LoVo (cell line): ENCODE measurements at regions not wholly inside any gene's neighbourhood (a gene's known extent, or its start where the extent isn't known, plus 50 kb on each side); places are given as distances from the start of the nearest gene placed in this dataset.
"Not testable (repeated sequence)": the region's sequence is repeated elsewhere in the genome, so short reads cannot be mapped to it uniquely, and the experiment has no call there.

Experiments used
- DNase-seq: peaks from one replicate; pipeline ENCODE4 v3.0.0-alpha.2; 2016; ENCODE audit warnings: low spot score

GRCh38 chr18:26650310-26651268 is 102.2 kb upstream of the KCTD1 start:
- no peak for DNase-seq

- no peak for DNase-seq
Measured at GRCh38 chr18:26649193-26649543, 100.8 kb upstream of the KCTD1 start.

GRCh38 chr18:26648509-26649192 is 100.3 kb upstream of the KCTD1 start:
- DNase-seq, result no peak

- no peak for DNase-seq
Measured at GRCh38 chr18:26646901-26647300, 98.5 kb upstream of the KCTD1 start.

- no peak for DNase-seq
Measured at GRCh38 chr18:26642440-26643348, 94.3 kb upstream of the KCTD1 start.

- DNase-seq, result no peak
Measured at GRCh38 chr18:26640541-26640940, 92.2 kb upstream of the KCTD1 start.

- no peak for DNase-seq
Measured at GRCh38 chr18:26639149-26639548, 90.8 kb upstream of the KCTD1 start.

GRCh38 chr18:26637983-26638382 is 89.6 kb upstream of the KCTD1 start:
- DNase-seq, result no peak

GRCh38 chr18:26637324-26637723 is 89.0 kb upstream of the KCTD1 start:
- no peak for DNase-seq

- no peak for DNase-seq
Measured at GRCh38 chr18:26635466-26635865, 87.1 kb upstream of the KCTD1 start.

GRCh38 chr18:26634631-26635030 is 86.3 kb upstream of the KCTD1 start:
- no peak for DNase-seq

- DNase-seq, result no peak
Measured at GRCh38 chr18:26631135-26631534, 82.8 kb upstream of the KCTD1 start.

- DNase-seq, result no peak
Measured at GRCh38 chr18:26630596-26630995, 82.2 kb upstream of the KCTD1 start.

- no peak for DNase-seq
Measured at GRCh38 chr18:26628017-26628416, 79.7 kb upstream of the KCTD1 start.

GRCh38 chr18:26624443-26624842 is 76.1 kb upstream of the KCTD1 start:
- DNase-seq, result no peak

- not testable (repeated sequence) for DNase-seq
Measured at GRCh38 chr18:26623314-26623713, 75.0 kb upstream of the KCTD1 start.

- DNase-seq, result peak; percentile 41
Measured at GRCh38 chr18:26621161-26622026, 73.0 kb upstream of the KCTD1 start.

- DNase-seq, result no peak
Measured at GRCh38 chr18:26619350-26619749, 71.0 kb upstream of the KCTD1 start.

- peak; percentile 1 for DNase-seq
Measured at GRCh38 chr18:26618135-26618534, 69.8 kb upstream of the KCTD1 start.

- DNase-seq, result peak; percentile 8
Measured at GRCh38 chr18:26617151-26617554, 68.8 kb upstream of the KCTD1 start.

- no peak for DNase-seq
Measured at GRCh38 chr18:26614374-26614773, 66.0 kb upstream of the KCTD1 start.
